ENCODE measurements at regions not wholly inside any gene's neighbourhood (a gene's known extent, or its start where the extent isn't known, plus 50 kb on each side); places are given as distances from the start of the nearest gene placed in this dataset.

- no peak for DNase-seq
Observed at GRCh38 chr14:86858591-86858990, 1134.4 kb downstream of the GALC start.

- DNase-seq = no peak
Observed at GRCh38 chr14:86858031-86858430, 1135.0 kb downstream of the GALC start.

- no peak for DNase-seq
Observed at GRCh38 chr14:86852530-86852929, 1140.5 kb downstream of the GALC start.

GRCh38 chr14:86847140-86847539 is 1145.8 kb downstream of the GALC start:
- DNase-seq = no peak

GRCh38 chr14:86838363-86838762 is 1154.6 kb downstream of the GALC start:
- peak in 1 of 2 donors; percentile 3 for DNase-seq

- DNase-seq = no peak
Observed at GRCh38 chr14:86826661-86827060, 1166.3 kb downstream of the GALC start.

- no peak for DNase-seq
Observed at GRCh38 chr14:86824167-86824566, 1168.8 kb downstream of the GALC start.

- no peak for DNase-seq
Observed at GRCh38 chr14:86823581-86823980, 1169.4 kb downstream of the GALC start.

GRCh38 chr14:86815341-86815740 is 1177.6 kb downstream of the GALC start:
- no peak for DNase-seq

GRCh38 chr14:86802726-86803125 is 1190.3 kb downstream of the GALC start:
- DNase-seq = no peak

- DNase-seq = peak; percentile 8 to 31
Observed at GRCh38 chr14:86799244-86799647, 1193.7 kb downstream of the GALC start.

- no peak for DNase-seq
Observed at GRCh38 chr14:86798330-86798729, 1194.7 kb downstream of the GALC start.

- no peak for DNase-seq
Observed at GRCh38 chr14:86797075-86797351, 1196.0 kb downstream of the GALC start.

GRCh38 chr14:86796221-86797074 is 1196.5 kb downstream of the GALC start:
- DNase-seq = no peak

GRCh38 chr14:86794689-86795088 is 1198.3 kb downstream of the GALC start:
- no peak for DNase-seq

- DNase-seq = no peak
Observed at GRCh38 chr14:86790408-86791364, 1202.3 kb downstream of the GALC start.

GRCh38 chr14:86788224-86788623 is 1204.8 kb downstream of the GALC start:
- DNase-seq = no peak

GRCh38 chr14:86787717-86788116 is 1205.3 kb downstream of the GALC start:
- no peak for DNase-seq

GRCh38 chr14:86782092-86782580 is 1210.8 kb downstream of the GALC start:
- DNase-seq = peak; percentile 12 to 49

- no peak for DNase-seq
Observed at GRCh38 chr14:86780876-86781510, 1212.0 kb downstream of the GALC start.

GRCh38 chr14:86780461-86780860 is 1212.5 kb downstream of the GALC start:
- DNase-seq = no peak

- DNase-seq = no peak
Observed at GRCh38 chr14:86779416-86779815, 1213.6 kb downstream of the GALC start.

GRCh38 chr14:86777963-86778602 is 1214.9 kb downstream of the GALC start:
- no peak for DNase-seq
